Heart right ventricle (tissue), 16 donors: ENCODE measurements at regions not wholly inside any gene's neighbourhood (a gene's known extent, or its start where the extent isn't known, plus 50 kb on each side); places are given as distances from the start of the nearest gene placed in this dataset.

ENCODE experiments used
- ATAC-seq, 8 donors: fragments of 200-7000 bp; cut with Tn5 transposase; one replicate each; pipeline ENCODE4 v1.9.1; 2020; ENCODE audit warnings: mild to moderate bottlenecking in 8 of 8, moderate library complexity in 8 of 8, moderate number of reproducible peaks in 1 of 8
- DNase-seq, 2 donors: peaks; one replicate each; pipeline ENCODE4 v3.0.0-alpha.2; 2020
- H3K27ac ChIP-seq, 10 donors: fragments of 200-600 bp; sonication (generic) in 2 of 10; one replicate each; pipeline versions ENCODE4 v1.5.0 to v1.8.0; 2020 to 2022; ENCODE audit warnings: mild to moderate bottlenecking in 3 of 10
- H3K27me3 ChIP-seq, 7 donors: fragments of 200-600 bp; one replicate each; pipeline ENCODE4 v1.8.0; 2021 to 2022; ENCODE audit warnings: mild to moderate bottlenecking in 2 of 7
- H3K36me3 ChIP-seq, 9 donors: fragments of 200-600 bp; sonication (generic) in 1 of 9; one replicate each; pipeline versions ENCODE4 v1.5.0 to v1.8.0; 2020 to 2022; ENCODE audit warnings: mild to moderate bottlenecking in 2 of 9
- H3K4me1 ChIP-seq, 9 donors: fragments of 200-600 bp; sonication (generic) in 1 of 9; one replicate each; pipeline versions ENCODE4 v1.5.0 to v1.8.0; 2020 to 2022; ENCODE audit warnings: mild to moderate bottlenecking in 4 of 9
- H3K4me3 ChIP-seq, 10 donors: fragments of 200-600 bp; sonication (generic) in 2 of 10; one replicate each; pipeline versions ENCODE4 v1.5.0 to v1.8.0; 2020 to 2022; ENCODE audit warnings: mild to moderate bottlenecking in 7 of 10, moderate library complexity in 2 of 10
- H3K9me3 ChIP-seq, 11 donors: fragments of 200-600 bp in 10 of 11; sonication (generic) in 2 of 11; one replicate each; pipeline versions ENCODE4 v1.5.0 to v1.8.0; 2013 to 2022; ENCODE audit warnings: mild to moderate bottlenecking in 2 of 11, control low read depth in 1 of 11, moderate library complexity in 1 of 11
- CTCF ChIP-seq, 9 donors: fragments of 200-600 bp; sonication (generic) in 2 of 9; IDR thresholded peaks; one replicate each; pipeline versions ENCODE4 v1.5.0 to v1.8.0; 2021 to 2022; ENCODE audit warnings: antibody characterized with exemption in 9 of 9, mild to moderate bottlenecking in 5 of 9, moderate library complexity in 1 of 9
- WGBS, 2 donors: extraction: QIAGEN DNeasy Blood & Tissue Kit; methylation state at CpG; one replicate each; pipeline ENCODE4 v1.1.7; 2013; ENCODE audit warnings: inconsistent platforms in 1 of 2; 5-methylcytosine and 5-hydroxymethylcytosine counted together
- intact Hi-C, 10 donors: fragments of 100-400 bp; cut with DNase I; formaldehyde crosslinking; loops; one replicate each; pipeline versions ENCODE4 v1.11.1 to v1.14.2; 2022
- donor health status: Arrhythmogenic right ventricular cardiomyopathy.
- donor health status: ischemic (EF 13 %, LVEDD 7.1; RV severe dilation, severe dysfunction).
- donor health status: healthy with polysubstance abuse.
- donor health status: DM: no; HTN: yes; CAD: no.
- donor health status: DM: no; HTN: no; CAD: no.
- donor health status: ischemic (EF 25% LVEDD 6.9; RV normal size, moderate dysfunction).
- donor health status: ischemic (EF 25% LVEDD 5.7; RV mildly dilated, moderate dysfunction).
- donor health status: healthy.
- donor health status: DM: yes; HTN: yes; CAD: no.
- donor health status: Ischemic cardiomyopathy.
- donor health status: ischemic (EF 35%, LVEDD 5.7; RV mildly dilated, moderate dysfunction).
- donor health status: nonischemic (EF 11% LVEDD 7.7; RV severe dilation, severe dysfunction).
- donor health status: DM: yes; HTN: yes; CAD: no.
- donor health status: PGD.
- donor health status: ischemic (EF 29% LVEDD 5.4; RV normal size, mild dysfunction).
- donor health status: nonischemic (EF 23%, LVEDD 6.1; RV moderate dilation, normal function).

- 71 to 80% methylated on average over 6 of the region's 6 CpGs for WGBS, 2 donors
- Histone ChIP-seq H3K9me3 (no peaks in the 10 kb centered on the region), H3K4me3 (no peak overlapping the region), H3K27ac (no peak overlapping the region), H3K4me1 (no peaks in the 10 kb centered on the region), H3K36me3 (no peaks in the 10 kb centered on the region), H3K27me3 (peaks cover 0 to 20% (median 0%) of the 10 kb centered on the region in 7 donors)
- no peak for DNase-seq
- intact Hi-C loops: no loop called here
- no peak for TF ChIP-seq CTCF (IDR thresholded peaks at IDR 0.05)
- no peak for ATAC-seq
Measured at GRCh38 chr2:5594249-5594695, 97.9 kb upstream of the SOX11 start.

GRCh38 chr2:5596868-5597267 lies 95.3 kb upstream of the SOX11 start:
- TF ChIP-seq CTCF (IDR thresholded peaks at IDR 0.05): no peak
- Histone ChIP-seq H3K36me3 (no peaks in the 10 kb centered on the region), H3K27me3 (no peaks in the 10 kb centered on the region), H3K27ac (no peak overlapping the region), H3K4me3 (no peak overlapping the region), H3K9me3 (peaks cover 0 to under 1% (median 0%) of the 10 kb centered on the region in 11 donors), H3K4me1 (no peaks in the 10 kb centered on the region)
- ATAC-seq (no peak), DNase-seq (no peak)
- intact Hi-C loops: no loop called here

- no peak for DNase-seq
- WGBS, 2 donors: 70 to 73% methylated on average over 4 of the region's 4 CpGs
- no peaks in the 10 kb centered on the region for H3K27me3 ChIP-seq
Measured at GRCh38 chr2:5598156-5598555, 94.0 kb upstream of the SOX11 start.

GRCh38 chr2:5609201-5609600 lies 83.0 kb upstream of the SOX11 start:
- Histone ChIP-seq H3K27me3 (peaks cover 0 to 9% (median 0%) of the 10 kb centered on the region in 7 donors), H3K4me1 (no peaks in the 10 kb centered on the region), H3K9me3 (peaks cover 0 to 4% (median 0%) of the 10 kb centered on the region in 11 donors), H3K27ac (no peak overlapping the region), H3K36me3 (no peaks in the 10 kb centered on the region), H3K4me3 (no peak overlapping the region)
- DNase-seq (no peak), ATAC-seq (no peak)
- 36 to 46% methylated on average over 3 of the region's 3 CpGs for WGBS, 2 donors
- no peak for TF ChIP-seq CTCF (IDR thresholded peaks at IDR 0.05)
- intact Hi-C loops: no loop called here

More at GRCh38 chr2:5598156-5598555, 94.0 kb upstream of the SOX11 start:
- no peak for ATAC-seq
- no peak for TF ChIP-seq CTCF (IDR thresholded peaks at IDR 0.05)
- Histone ChIP-seq H3K36me3 (no peaks in the 10 kb centered on the region), H3K27ac (no peak overlapping the region), H3K4me1 (no peaks in the 10 kb centered on the region), H3K9me3 (peaks cover 0 to 13% (median 0%) of the 10 kb centered on the region in 11 donors), H3K4me3 (no peak overlapping the region)
- intact Hi-C loops: no loop called here
